NCI-H524 (cell line): ENCODE measurements at regions not wholly inside any gene's neighbourhood (a gene's known extent, or its start where the extent isn't known, plus 50 kb on each side); places are given as distances from the start of the nearest gene placed in this dataset.

ENCODE experiments used
- DNase-seq, 2 experiments: peaks; one replicate each; lab custom pipeline; 2025; lab: John Stamatoyannopoulos, UW

- DNase-seq: peak in 1 of 2 experiments; percentile 2
These were observed 477.9 kb upstream of the TNP1 start for GRCh38 chr2:217337771-217338170.

- DNase-seq: no peak
These were observed 476.8 kb upstream of the TNP1 start for GRCh38 chr2:217336694-217337093.

- DNase-seq: no peak
These were observed 475.6 kb upstream of the TNP1 start for GRCh38 chr2:217335341-217335966.

- DNase-seq: no peak
These were observed 474.7 kb upstream of the TNP1 start for GRCh38 chr2:217334561-217334960.

GRCh38 chr2:217332866-217333265 lies 473.0 kb upstream of the TNP1 start:
- no peak for DNase-seq

GRCh38 chr2:217332417-217332791 lies 472.5 kb upstream of the TNP1 start:
- no peak for DNase-seq

- DNase-seq: no peak
These were observed 471.9 kb upstream of the TNP1 start for GRCh38 chr2:217331523-217332416.

GRCh38 chr2:217330647-217331046 lies 470.8 kb upstream of the TNP1 start:
- DNase-seq: no peak

GRCh38 chr2:217329023-217329431 lies 469.2 kb upstream of the TNP1 start:
- no peak for DNase-seq

GRCh38 chr2:217328622-217328978 lies 468.7 kb upstream of the TNP1 start:
- no peak for DNase-seq

- DNase-seq: no peak
These were observed 468.2 kb upstream of the TNP1 start for GRCh38 chr2:217327953-217328621.

- no peak for DNase-seq
These were observed 466.6 kb upstream of the TNP1 start for GRCh38 chr2:217326238-217327022.

GRCh38 chr2:217325816-217326215 lies 466.0 kb upstream of the TNP1 start:
- DNase-seq: no peak

GRCh38 chr2:217325251-217325650 lies 465.4 kb upstream of the TNP1 start:
- DNase-seq: peak in 1 of 2 experiments; percentile 35

- no peak for DNase-seq
These were observed 456.9 kb upstream of the TNP1 start for GRCh38 chr2:217316743-217317142.

- no peak for DNase-seq
These were observed 454.2 kb upstream of the TNP1 start for GRCh38 chr2:217314021-217314460.

GRCh38 chr2:217313386-217313785 lies 453.5 kb upstream of the TNP1 start:
- no peak for DNase-seq

- no peak for DNase-seq
These were observed 449.2 kb upstream of the TNP1 start for GRCh38 chr2:217309056-217309455.

- no peak for DNase-seq
These were observed 447.2 kb upstream of the TNP1 start for GRCh38 chr2:217307023-217307422.

- DNase-seq: no peak
These were observed 446.0 kb upstream of the TNP1 start for GRCh38 chr2:217305882-217306281.

- DNase-seq: no peak
These were observed 444.7 kb upstream of the TNP1 start for GRCh38 chr2:217304582-217304981.

GRCh38 chr2:217302856-217303255 lies 443.0 kb upstream of the TNP1 start:
- DNase-seq: no peak
